C4-2B (cell line): ENCODE measurements at regions not wholly inside any gene's neighbourhood (a gene's known extent, or its start where the extent isn't known, plus 50 kb on each side); places are given as distances from the start of the nearest gene placed in this dataset.

Experiments used
- CTCF ChIP-seq: fragments of 450-650 bp; conservative IDR thresholded peaks from 2 replicates; pipeline ENCODE4 v1.5.1; 2017; ENCODE audit warnings: mild to moderate bottlenecking
- ZFX ChIP-seq: fragments of 450-650 bp; IDR thresholded peaks from 2 replicates; pipeline ENCODE4 v1.6.1; 2017

- TF ChIP-seq ZFX (no peak), CTCF (no peak)
Measured at GRCh38 chr10:71059054-71059818, 153.1 kb upstream of the UNC5B start.
